ENCODE measurements at regions not wholly inside any gene's neighbourhood (a gene's known extent, or its start where the extent isn't known, plus 50 kb on each side); places are given as distances from the start of the nearest gene placed in this dataset.
"Not testable (repeated sequence)": the region's sequence is repeated elsewhere in the genome, so short reads cannot be mapped to it uniquely, and the experiment has no call there.

DNA sequence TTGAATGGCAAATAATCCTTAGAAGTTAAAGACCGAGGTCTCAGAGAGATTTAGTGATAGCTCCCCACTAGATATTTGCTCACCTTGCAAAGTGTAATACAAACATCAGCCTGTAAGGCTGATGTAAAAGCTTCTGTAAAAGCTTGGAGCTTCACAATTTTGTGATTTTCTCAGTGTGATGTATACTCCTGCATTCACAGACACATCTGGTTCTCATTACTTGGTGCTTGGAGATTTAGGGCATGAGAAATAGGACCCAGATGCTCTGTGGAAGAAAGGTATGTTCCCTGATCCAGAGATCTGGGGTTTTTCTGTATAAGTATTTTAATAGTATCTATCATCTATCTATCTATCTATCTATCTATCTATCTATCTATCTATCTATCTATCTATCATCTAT lies 1664.3 kb downstream of the C4orf33 start:
- DNase-seq (ENCODE audit: low read depth in 2 of 2), result no peak

DNA sequence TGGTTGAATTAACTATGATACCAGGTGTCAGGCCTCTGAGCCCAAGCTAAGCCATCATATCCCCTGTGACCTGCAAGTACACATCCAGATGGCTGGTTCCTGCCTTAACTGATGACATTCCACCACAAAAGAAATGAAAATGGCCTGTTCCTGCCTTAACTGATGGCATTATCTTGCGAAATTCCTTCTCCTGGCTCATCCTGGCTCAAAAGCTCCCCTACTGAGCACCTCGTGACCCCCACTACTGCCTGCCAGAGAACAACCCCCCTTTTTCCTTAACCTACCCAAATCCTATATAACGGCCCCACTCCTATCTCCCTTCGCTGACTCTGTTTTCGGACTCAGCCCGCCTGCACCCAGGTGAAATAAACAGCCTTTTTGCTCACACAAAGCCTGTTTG lies 1671.4 kb downstream of the C4orf33 start:
- DNase-seq (ENCODE audit: low read depth in 2 of 2), result not testable (repeated sequence)

DNA sequence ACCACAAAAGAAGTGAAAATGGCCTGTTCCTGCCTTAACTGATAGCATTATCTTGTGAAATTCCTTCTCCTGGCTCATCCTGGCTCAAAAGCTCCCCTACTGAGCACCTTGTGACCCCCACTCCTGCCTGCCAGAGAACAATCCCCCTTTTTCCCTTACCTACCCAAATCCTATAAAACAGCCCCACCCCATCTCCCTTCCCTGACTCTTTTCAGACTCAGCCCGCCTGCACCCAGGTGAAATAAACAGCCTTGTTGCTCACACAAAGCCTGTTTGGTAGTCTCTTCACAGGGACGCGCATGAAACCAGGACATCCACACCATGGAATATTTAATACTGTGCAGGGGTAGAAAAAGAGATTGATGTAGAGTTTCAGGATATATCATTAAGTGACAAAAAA lies 1677.0 kb downstream of the C4orf33 start:
- not testable (repeated sequence) for DNase-seq (ENCODE audit: low read depth in 2 of 2)

DNA sequence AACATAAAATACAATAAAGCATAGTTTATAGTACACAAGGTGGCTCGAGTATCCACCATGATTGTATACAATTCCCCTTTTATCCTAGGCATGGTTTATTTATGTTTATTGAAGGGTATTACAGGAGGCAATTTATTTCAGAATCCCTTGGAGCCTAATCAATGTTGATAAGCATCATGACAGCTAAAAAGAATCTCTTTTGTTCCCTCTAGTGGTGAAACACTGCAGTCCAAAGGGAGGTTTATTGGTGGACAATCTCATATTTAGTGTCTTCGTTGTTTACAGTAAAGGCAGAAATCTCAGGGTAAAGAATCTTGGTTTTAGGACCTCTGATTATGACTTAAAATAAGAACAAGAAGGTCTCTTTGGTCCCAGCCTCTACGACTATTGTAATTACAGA lies 1712.5 kb downstream of the C4orf33 start:
- no peak for DNase-seq (ENCODE audit: low read depth in 2 of 2)

DNA sequence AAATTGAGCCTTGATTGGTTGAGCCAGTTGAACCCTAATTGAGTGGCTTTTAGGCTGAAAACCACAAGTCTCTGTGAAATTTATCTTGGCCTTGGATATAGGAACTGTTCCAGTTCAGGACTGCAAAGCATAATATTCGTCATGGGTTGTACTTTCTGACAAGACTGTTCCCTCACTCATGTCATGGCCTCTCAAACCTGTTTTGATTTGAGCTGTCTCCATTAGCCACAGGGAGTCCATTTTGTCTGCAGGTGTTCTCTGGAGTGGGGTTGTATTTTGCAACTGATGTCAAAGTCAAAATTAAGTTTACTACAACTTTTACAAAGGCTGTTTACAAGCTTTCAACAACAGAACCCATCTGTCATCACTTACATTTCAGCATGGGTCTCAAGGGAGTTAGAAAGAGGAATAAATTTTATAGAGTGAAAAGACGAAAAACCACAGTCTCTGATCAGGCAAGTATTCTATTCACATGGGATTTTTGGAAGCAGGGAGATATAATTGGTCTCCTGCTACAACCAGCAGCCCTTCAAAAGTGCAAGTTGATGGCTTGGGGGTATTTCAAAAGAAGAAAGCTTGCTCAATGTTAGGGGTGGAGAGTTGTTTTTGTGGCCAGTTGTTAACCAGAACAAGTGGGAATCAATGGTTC lies 1716.3 kb downstream of the C4orf33 start:
- no peak for DNase-seq (ENCODE audit: low read depth in 2 of 2)

DNA sequence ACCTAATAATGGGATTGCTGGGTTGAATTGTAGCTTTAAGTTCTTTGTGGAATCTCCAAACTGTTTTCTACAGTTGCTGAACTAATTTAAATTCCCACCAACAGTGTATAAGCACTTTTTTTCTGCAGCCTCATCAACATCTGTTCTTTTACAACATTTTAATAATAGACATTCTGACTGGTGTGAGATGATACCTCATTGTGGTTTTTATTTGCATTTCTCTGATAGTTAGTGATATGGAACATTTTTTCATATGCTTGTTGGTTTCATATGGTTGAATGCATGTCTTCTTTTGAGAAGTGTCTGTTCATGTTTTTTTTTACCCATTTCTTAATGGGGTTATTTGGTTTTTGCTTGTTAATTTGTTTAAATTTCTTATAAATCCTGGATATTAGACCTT lies 1718.9 kb downstream of the C4orf33 start:
- DNase-seq (ENCODE audit: low read depth in 2 of 2), result no peak

DNA sequence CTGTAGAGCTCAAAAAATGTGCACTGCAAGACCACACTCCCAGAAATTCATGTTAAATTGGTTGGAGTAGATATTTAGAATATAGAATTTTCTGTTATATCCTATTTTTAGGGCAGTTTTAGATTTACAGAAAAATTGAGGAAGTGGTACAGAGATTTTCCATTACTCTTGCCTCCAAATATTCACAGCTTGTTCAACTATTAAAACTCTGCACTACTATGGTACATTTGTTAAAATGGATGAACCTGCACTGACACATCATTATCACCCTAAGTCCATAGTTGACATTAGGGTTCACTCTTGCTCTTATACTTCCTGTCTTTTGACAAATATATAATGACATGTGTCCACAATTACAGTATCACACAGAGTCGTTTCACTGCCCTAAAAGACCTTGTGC lies 1724.5 kb downstream of the C4orf33 start:
- no peak for DNase-seq (ENCODE audit: low read depth in 2 of 2)

DNA sequence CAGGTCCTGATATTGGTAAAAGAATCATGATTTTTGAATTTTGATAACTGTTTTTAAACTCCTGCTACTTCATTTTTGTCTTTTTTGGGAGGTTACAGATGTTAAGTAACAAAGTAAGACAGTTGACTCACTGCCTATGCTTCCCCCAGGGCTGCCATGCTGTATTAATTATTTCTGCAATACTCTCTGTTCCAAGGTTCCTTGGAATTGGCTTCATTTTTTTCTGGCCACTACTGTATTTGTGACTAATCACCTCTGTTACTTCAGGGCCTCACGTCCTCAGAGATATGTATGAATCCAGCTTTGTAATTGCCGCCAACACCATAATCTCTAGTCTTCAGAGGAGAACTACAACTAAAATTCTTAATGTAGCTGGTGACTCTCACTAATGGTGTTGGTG lies 1729.3 kb downstream of the C4orf33 start:
- no peak for DNase-seq (ENCODE audit: low read depth in 2 of 2)

DNA sequence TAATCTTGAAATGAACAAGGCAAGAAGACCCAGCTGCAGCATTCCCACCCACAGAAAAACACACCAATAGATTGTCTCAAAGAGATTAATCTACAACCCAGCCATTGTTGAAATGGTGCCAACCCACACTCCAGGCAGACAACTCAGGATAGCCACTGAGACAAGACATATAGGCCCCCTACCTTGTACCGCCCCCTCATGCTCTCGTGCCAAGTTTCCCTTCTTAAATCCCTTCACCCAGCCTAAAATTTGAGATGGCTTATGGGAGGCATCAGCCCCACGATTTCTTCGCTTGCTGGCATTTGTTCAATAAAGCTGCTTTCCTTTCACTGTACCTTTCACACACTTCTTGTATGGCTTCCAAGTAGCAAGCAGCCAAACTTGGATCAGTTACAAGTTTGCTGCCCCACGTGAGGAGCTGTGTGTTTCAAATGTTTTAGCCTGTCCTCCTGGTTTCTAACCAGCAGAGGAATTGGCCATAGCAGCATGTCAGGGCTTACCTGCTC lies 1754.1 kb downstream of the C4orf33 start:
- no peak for DNase-seq (ENCODE audit: low read depth in 2 of 2)

DNA sequence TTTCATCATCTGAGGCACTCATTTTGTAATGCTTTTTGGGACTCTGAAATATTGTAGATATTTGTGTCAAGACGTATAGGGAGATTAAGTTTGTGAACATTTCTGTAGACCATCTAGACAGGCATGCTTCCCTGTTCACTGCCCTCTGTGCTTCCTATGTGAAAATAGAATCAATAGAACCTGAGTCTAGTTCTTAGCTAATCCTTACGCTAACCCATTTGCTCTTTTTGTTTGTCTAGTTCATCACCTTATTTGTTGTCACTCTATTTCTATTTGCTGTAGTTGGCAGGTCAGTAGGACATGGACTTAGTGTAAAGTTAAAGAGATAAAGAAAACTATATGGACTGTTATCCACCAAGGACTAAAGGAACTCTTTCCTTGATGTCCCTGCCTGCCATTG lies 1755.2 kb downstream of the C4orf33 start:
- no peak for DNase-seq (ENCODE audit: low read depth in 2 of 2)

DNA sequence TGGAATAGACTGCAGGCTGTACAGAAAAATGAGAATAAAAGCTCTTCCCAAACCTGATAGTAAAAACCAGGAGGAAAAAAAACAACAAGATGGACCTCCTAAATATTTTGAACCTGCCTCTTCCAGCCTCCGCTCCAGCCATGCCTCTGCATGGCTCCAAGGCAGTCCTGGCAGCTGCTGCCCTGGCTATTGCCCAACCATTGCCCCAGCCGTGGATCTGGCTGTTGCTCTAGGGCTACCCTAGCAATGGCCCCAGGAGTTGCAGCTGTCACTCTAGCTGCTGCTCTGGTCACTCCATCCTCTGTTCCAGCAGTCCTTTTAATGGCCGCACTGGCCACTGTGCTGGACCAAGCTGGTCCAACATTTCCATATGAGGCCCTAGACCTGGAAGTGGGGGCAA lies 1756.0 kb downstream of the C4orf33 start:
- no peak for DNase-seq (ENCODE audit: low read depth in 2 of 2)

DNA sequence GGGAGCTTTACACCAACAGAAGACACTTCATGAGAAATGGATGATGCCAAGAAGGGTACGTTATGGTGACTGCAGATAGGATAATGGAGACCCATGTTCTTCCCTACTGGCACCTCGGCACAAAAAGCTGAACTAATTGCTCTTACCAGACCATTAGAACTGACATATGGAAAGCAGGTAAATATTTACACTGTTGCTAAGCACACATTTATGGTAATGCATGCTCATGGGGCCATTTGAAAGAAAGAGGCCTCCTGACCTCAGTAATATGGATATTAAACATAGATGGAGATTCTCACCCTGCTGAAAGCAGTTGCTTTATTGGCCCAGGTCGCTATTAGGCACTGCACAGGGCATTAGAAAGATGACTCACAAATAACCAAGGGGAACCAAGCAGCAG lies 1759.6 kb downstream of the C4orf33 start:
- no peak for DNase-seq (ENCODE audit: low read depth in 2 of 2)

DNA sequence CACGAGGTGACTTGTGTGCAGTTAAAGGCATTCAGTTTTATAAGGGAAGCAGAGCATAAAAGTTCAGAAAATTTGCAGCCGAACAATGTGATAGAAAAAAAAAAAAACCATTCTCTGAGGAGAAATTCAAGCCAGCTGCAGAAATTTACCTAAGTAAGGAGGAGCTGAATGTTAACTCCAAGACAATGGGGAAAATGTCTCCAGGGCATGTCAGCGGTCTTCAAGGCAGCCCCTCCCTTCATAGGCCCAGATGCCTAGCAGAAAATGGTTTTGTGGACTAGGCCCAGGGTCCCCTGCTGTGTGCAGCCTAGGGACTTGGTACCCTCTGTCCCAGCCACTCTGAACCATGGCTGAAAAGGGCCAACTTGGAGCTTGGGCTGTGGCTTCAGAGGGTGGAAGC lies 1764.0 kb downstream of the C4orf33 start:
- DNase-seq (ENCODE audit: low read depth in 2 of 2), result no peak

DNA sequence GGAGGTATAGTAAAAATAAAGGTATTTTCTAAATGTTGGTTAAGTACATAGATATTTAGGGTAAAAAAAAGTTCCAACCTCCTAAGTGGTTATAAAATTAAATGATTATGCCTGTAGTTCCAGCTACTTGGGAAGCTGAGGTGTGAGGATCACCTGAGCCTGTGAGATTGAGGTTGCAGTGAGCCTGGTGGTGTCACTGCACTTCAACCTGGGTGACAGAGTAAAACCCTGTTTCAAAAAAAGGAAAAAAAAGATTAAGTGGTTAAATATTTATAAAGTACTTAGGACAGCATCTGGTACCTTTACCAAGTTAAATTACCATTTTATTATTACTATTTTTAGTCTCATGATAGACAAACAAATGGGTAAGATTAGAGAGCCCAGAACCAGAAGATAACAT lies 1801.0 kb downstream of the C4orf33 start:
- DNase-seq (ENCODE audit: low read depth in 2 of 2), result no peak

DNA sequence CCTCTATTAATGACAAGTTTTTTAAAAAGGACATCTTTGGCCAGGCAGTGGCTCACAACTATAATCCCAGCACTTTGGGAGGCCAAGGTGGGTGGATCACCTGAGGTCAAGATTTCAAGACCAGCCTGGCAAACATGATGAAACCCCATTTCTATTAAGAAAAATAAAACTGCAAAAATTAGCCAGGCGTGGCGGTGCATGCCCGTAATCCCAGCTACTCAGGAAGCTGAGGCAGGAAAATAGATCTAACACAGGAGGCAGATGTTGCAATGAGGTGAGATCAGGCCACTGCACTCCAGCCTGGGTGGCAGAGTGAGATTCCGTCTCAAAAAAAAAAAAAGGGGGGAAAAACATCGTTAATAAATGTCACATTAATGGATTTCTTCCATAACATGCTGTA lies 1805.4 kb downstream of the C4orf33 start:
- no peak for DNase-seq (ENCODE audit: low read depth in 2 of 2)

DNA sequence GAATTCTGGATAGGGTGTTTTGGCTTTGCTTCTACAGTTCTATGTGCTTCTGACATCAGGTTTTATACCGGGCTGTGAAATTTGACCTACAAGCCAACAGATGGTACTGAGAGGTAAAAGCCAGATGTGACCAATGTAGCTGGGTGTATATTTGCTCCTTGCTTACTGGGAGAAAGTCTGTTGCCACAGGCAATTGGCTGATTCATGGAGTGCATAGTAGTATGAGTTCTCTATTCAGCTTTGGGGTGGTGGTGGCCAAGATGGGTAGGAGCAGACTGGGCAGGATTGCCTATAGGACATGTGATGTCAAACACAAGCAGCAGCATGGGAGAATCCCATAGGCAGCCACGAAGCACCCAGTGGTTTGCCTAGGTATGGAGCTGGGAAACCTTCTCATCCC lies 1827.0 kb downstream of the C4orf33 start:
- DNase-seq (ENCODE audit: low read depth in 2 of 2), result no peak

DNA sequence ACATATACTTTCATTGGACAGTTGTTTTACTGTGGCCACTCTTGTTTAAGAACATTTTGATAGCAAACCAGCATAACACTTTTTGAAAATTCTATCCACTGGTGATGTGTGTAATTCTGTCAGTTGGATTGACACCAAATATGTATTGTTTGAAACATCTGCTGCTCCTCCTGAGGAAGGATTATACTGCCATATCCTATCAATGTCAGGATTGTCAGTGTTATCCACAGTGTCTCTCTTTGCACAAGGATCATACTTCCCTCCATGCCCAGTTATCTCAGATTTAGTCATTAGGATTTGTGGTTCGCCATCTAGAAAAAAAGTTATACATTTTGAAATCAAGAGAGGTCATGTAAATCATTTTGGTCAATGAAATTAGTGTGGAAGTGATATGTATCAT lies 1859.6 kb downstream of the C4orf33 start:
- no peak for DNase-seq (ENCODE audit: low read depth in 2 of 2)

DNA sequence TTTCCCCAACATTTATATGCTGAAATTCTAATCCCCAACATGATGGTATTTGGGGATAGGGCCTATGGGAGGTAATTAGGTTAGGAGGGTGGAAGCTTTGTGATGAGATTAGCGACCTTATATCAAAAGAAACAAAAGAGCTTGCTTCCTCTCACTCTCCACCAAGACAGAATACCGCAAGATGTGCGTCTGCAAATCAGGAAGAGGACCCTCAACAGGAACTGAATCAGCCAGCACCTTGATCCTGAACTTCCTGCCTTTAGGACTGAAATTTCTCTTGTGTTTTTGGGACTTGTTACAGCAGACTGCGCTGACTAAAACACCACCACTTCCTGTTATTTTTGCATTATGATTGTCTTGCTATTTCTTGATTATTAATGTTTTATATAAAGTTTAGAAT lies 1889.4 kb downstream of the C4orf33 start:
- no peak for DNase-seq (ENCODE audit: low read depth in 2 of 2)

DNA sequence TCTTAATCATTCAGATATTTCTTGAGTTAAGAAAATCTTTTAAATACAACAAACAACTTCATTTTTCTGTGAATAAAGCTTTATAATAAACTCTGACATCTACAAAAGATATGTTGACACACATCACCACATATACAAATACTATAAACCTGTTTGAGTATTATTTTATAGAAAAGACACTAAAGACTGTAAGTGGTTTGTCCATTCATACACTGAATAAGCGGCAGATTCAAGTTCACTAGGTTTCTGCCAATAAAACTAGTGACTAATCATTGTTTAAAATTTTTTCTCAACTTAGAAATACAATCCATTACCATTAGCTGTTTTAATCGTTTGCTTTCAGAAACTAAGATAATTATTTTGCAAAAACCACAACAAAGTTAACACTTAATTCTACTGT lies 1900.0 kb downstream of the C4orf33 start:
- no peak for DNase-seq (ENCODE audit: low read depth in 2 of 2)

DNA sequence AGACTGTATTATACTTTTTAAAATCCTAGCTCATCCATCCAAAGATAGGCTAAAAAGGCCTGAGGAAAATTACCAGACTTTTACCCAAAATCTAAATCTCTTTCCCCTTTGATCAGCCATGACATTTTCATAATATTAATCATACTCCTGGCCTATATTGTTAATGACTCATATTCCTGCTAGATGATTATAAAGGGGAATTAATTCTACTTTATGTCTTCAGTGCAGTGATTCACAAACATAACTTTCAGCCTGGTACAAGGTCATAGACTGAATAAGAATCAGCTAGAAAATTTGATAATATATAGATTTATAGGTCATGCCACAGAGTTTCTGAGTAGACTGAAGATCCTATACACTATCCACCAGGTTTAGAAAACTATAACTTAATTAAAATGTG lies 1905.4 kb downstream of the C4orf33 start:
- DNase-seq (ENCODE audit: low read depth in 2 of 2), result no peak

DNA sequence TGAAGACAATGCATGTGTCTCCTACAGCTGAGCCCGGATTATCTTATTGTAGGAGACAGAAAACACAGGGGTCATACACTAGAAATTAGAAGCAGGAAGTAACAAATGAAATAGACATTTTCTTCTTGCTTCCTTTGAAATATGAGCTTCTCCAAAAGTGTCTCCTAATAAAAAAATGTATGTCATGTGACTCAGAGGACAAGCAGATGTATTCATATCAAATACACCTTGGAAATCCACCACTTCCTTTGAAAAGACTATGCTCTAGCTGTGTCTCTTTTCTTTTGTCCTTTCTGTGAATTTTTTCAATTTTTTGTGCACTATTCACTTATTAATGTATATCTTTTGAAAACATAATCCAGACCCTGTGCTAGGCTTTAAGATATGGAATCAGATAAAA lies 1906.2 kb downstream of the C4orf33 start:
- DNase-seq (ENCODE audit: low read depth in 2 of 2), result no peak

DNA sequence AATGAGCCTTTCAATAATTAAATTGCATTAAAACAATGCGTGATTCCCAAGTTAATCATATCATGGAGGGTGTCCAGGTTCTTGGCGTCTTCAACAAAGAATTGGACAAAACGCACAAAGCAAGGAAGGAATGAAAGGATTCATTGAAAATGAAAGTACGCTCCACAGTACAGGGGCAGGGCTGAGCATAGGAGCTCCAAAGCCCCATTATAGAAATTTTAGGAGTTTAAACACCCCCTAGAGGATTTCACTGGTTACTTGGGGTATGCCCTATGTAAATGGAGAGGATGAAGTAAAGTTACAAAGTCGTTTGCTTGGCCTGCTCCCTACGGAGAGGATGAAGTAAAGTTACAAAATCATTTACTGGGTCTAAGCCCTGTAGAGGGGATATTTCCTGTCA lies 1910.4 kb downstream of the C4orf33 start:
- no peak for DNase-seq (ENCODE audit: low read depth in 2 of 2)

DNA sequence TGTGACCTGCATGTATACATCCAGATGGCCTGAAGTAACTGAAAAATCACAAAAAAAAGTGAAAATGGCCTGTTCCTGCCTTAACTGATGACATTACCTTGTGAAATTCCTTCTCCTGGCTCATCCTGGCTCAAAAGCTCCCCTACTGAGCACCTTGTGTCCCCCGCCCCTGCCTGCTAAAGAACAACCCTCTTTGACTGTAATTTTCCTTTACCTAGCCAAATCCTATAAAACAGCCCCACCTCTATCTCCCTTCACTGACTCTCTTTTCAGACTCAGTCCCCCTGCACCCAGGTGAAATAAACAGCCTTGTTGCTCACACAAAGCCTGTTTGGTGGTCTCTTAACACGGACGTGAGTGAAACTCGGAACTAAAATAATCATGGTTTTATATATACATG lies 1916.0 kb downstream of the C4orf33 start:
- DNase-seq (ENCODE audit: low read depth in 2 of 2), result not testable (repeated sequence)

DNA sequence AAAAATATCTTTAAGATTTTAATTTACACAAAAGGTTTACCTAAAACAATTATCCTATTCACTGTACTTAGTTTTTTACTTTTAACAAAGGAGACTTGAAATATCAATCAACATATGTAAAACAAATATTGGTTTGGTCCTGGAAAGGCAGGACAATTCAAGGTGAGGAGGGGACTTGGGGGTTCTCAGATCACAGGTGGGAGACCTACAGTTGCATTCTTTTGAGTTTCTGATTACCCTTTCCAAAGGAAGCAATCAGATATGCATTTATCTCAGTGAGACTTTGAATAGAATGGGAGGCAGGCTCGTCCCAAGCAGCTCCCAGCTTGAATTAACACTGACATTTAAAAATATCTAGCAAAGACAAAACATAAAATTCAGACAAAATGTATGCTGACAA lies 1917.3 kb downstream of the C4orf33 start:
- DNase-seq (ENCODE audit: low read depth in 2 of 2), result no peak
